ENCODE measurements at regions not wholly inside any gene's neighbourhood (a gene's known extent, or its start where the extent isn't known, plus 50 kb on each side); places are given as distances from the start of the nearest gene placed in this dataset.

- intact Hi-C loops (cut with DNase I; ENCODE audit: low total_unique reads), result no loop called here
- 73 to 79% methylated on average over 8 of the region's 8 CpGs for WGBS, 2 donors
These were observed 92.8 kb upstream of the CCDC112 start for GRCh38 chr5:115389034-115389798.

GRCh38 chr5:115388240-115388639 lies 91.8 kb upstream of the CCDC112 start:
- H3K36me3 ChIP-seq (ENCODE audit: low read depth, missing control alignments), result no peaks in the 10 kb centered on the region
- intact Hi-C loops (cut with DNase I; ENCODE audit: low total_unique reads), result no loop called here
- DNase-seq, result no peak
- H3K4me1 ChIP-seq, result no peaks in the 10 kb centered on the region
- TF ChIP-seq POLR2A (IDR thresholded peaks at IDR 0.05) (no peak), CTCF (IDR thresholded peaks at IDR 0.05) (no peak)
- no peak overlapping the region for H3K27ac ChIP-seq
- no peaks in the 10 kb centered on the region for H3K27me3 ChIP-seq
- WGBS, 2 donors, result 80 to 87% methylated on average over 4 of the region's 4 CpGs
- no peak overlapping the region for H3K4me3 ChIP-seq
- no peaks in the 10 kb centered on the region for H3K9me3 ChIP-seq

More at GRCh38 chr5:115389034-115389798, 92.8 kb upstream of the CCDC112 start:
- H3K4me3 ChIP-seq, result no peak overlapping the region
- H3K36me3 ChIP-seq (ENCODE audit: low read depth, missing control alignments), result no peaks in the 10 kb centered on the region
- no peaks in the 10 kb centered on the region for H3K27me3 ChIP-seq
- TF ChIP-seq CTCF (IDR thresholded peaks at IDR 0.05) (no peak), POLR2A (IDR thresholded peaks at IDR 0.05) (no peak)
- DNase-seq, result no peak
- H3K4me1 ChIP-seq, result no peaks in the 10 kb centered on the region
- no peak overlapping the region for H3K27ac ChIP-seq
- H3K9me3 ChIP-seq, result no peaks in the 10 kb centered on the region

GRCh38 chr5:115387816-115388215 lies 91.4 kb upstream of the CCDC112 start:
- H3K36me3 ChIP-seq (ENCODE audit: low read depth, missing control alignments), result no peaks in the 10 kb centered on the region
- 95 to 98% methylated on average over 2 of the region's 2 CpGs for WGBS, 2 donors
- no peak for DNase-seq
- H3K9me3 ChIP-seq, result no peaks in the 10 kb centered on the region
- intact Hi-C loops (cut with DNase I; ENCODE audit: low total_unique reads), result no loop called here
- no peak for TF ChIP-seq CTCF (IDR thresholded peaks at IDR 0.05)
- no peak for TF ChIP-seq POLR2A (IDR thresholded peaks at IDR 0.05)
- no peaks in the 10 kb centered on the region for H3K4me1 ChIP-seq
- no peaks in the 10 kb centered on the region for H3K27me3 ChIP-seq
- no peak overlapping the region for H3K4me3 ChIP-seq
- no peak overlapping the region for H3K27ac ChIP-seq

- no peak overlapping the region for H3K4me3 ChIP-seq
- H3K27ac ChIP-seq, result no peak overlapping the region
- no peaks in the 10 kb centered on the region for H3K4me1 ChIP-seq
- no peaks in the 10 kb centered on the region for H3K27me3 ChIP-seq
- DNase-seq, result no peak
- 97 to 98% methylated on average over 2 of the region's 2 CpGs for WGBS, 2 donors
- intact Hi-C loops (cut with DNase I; ENCODE audit: low total_unique reads), result no loop called here
- H3K9me3 ChIP-seq, result no peaks in the 10 kb centered on the region
- H3K36me3 ChIP-seq (ENCODE audit: low read depth, missing control alignments), result no peaks in the 10 kb centered on the region
- TF ChIP-seq CTCF (IDR thresholded peaks at IDR 0.05) (no peak), POLR2A (IDR thresholded peaks at IDR 0.05) (no peak)
These were observed 90.2 kb upstream of the CCDC112 start for GRCh38 chr5:115386657-115387056.

Data from testis (tissue), 2 donors.